ENCODE measurements at regions not wholly inside any gene's neighbourhood (a gene's known extent, or its start where the extent isn't known, plus 50 kb on each side); places are given as distances from the start of the nearest gene placed in this dataset.

DNA sequence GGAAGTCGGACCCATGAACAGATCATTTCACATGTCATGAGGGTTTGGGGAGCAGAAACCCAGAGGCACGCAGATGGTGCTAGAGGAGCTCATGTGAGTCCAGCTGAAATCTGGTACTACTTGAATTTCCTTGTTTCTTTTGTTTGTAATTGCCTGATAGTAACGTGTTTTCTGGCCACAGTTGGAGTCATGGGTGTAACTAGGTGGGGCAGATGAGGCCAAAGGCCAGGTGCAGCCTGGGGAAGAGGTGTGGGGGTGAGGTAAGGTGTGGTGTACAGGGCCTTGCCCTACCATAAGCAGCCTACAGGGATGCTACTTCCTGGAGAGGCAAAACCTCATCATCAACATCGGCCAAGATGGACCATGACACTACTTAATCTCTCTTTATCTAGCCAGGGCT lies 271.4 kb downstream of the PTTG2 start:
- TF ChIP-seq CTCF (IDR thresholded peaks at IDR 0.05) = no peak
- TF ChIP-seq EZH2 (IDR thresholded peaks at IDR 0.05; ENCODE audit: borderline replicate concordance, insufficient read depth, low read depth, low read length, poor library complexity, severe bottlenecking) = no peak

Measured in B cell (primary cell).